IMR-90 (cell line): ENCODE measurements at regions not wholly inside any gene's neighbourhood (a gene's known extent, or its start where the extent isn't known, plus 50 kb on each side); places are given as distances from the start of the nearest gene placed in this dataset.

Source experiments
- ATAC-seq: fragments of 200-7000 bp; cut with Tn5 transposase; 2 replicates; pipeline ENCODE4 v1.9.1; 2020; ENCODE audit warnings: low read depth, mild to moderate bottlenecking, moderate library complexity
- BruUV-seq: library from RNA; stranded (reverse); fragments of 400-500 nt; replicated peaks from 2 replicates; lab custom pipeline; 2021; lab: Mats Ljungman, UMichigan
- CTCF ChIA-PET: fragments of 300-600 bp; formaldehyde crosslinking; extraction: SDS; loops from one replicate; lab custom pipeline; 2021; ENCODE audit warnings: antibody characterized with exemption; lab: Yijun Ruan, JAX
- POLR2A ChIA-PET: fragments of 300-600 bp; sonication (Branson Sonifier 250); formaldehyde crosslinking; loops from one replicate; lab custom pipeline; 2022; ENCODE audit warnings: antibody characterized with exemption; ENCODE audit not compliant: unreplicated experiment; lab: Charles Lee
- DNase-seq: peaks from one replicate; pipeline ENCODE4 v3.0.0; 2013
- H2AFZ ChIP-seq: replicated peaks from 2 replicates; pipeline ENCODE3; 2013; ENCODE audit warnings: low read length, mild to moderate bottlenecking; ENCODE audit not compliant: poor library complexity
- H2AK5ac ChIP-seq: 2 replicates; pipeline ENCODE4 v1.6.1; 2013; ENCODE audit warnings: low read depth, low read length, inconsistent platforms
- H2AK9ac ChIP-seq: replicated peaks from 2 replicates; pipeline ENCODE3; 2013; ENCODE audit warnings: mild to moderate bottlenecking, low read depth, low read length, moderate library complexity; ENCODE audit not compliant: poor library complexity
- H2BK120ac ChIP-seq: 2 replicates; pipeline ENCODE4 v1.6.1; 2013; ENCODE audit warnings: low read depth, low read length, inconsistent platforms
- H2BK15ac ChIP-seq: 3 replicates; pipeline ENCODE4 v1.6.1; 2013; ENCODE audit warnings: low read depth, low read length, inconsistent platforms
- H2BK20ac ChIP-seq: 2 replicates; pipeline ENCODE4 v1.6.1; 2013; ENCODE audit warnings: low read depth, mild to moderate bottlenecking, inconsistent platforms, low read length, moderate library complexity
- H2BK5ac ChIP-seq: 2 replicates; pipeline ENCODE4 v1.6.1; 2013; ENCODE audit warnings: mild to moderate bottlenecking, low read depth, low read length, inconsistent platforms; ENCODE audit not compliant: poor library complexity, severe bottlenecking
- H3K14ac ChIP-seq: replicated peaks from 2 replicates; pipeline ENCODE4 v1.6.1; 2013; ENCODE audit warnings: low read depth, low read length, inconsistent platforms
- H3K18ac ChIP-seq: 2 replicates; pipeline ENCODE4 v1.6.1; 2013; ENCODE audit warnings: low read depth, low read length, control low read depth
- H3K23ac ChIP-seq: 2 replicates; pipeline ENCODE4 v1.6.1; 2013; ENCODE audit warnings: low read depth, low read length, inconsistent platforms
- H3K27ac ChIP-seq: 2 replicates; pipeline ENCODE4 v1.5.1; 2013; ENCODE audit warnings: mild to moderate bottlenecking, control low read depth, low read length; ENCODE audit not compliant: insufficient read depth
- H3K27me3 ChIP-seq: 2 replicates; pipeline ENCODE4 v1.6.1; 2013; ENCODE audit warnings: low read length; ENCODE audit not compliant: control insufficient read depth, insufficient read depth
- H3K36me3 ChIP-seq: 2 replicates; pipeline ENCODE4 v1.6.1; 2013; ENCODE audit warnings: low read length, mixed read lengths; ENCODE audit not compliant: control insufficient read depth, insufficient read depth
- H3K4ac ChIP-seq: 2 replicates; pipeline ENCODE4 v1.6.1; 2013; ENCODE audit warnings: low read depth, low read length, inconsistent platforms
- H3K4me1 ChIP-seq: 2 replicates; pipeline ENCODE4 v1.6.1; 2013; ENCODE audit warnings: low read length, mixed read lengths; ENCODE audit not compliant: control insufficient read depth, insufficient read depth
- H3K4me2 ChIP-seq: 2 replicates; pipeline ENCODE4 v1.6.1; 2013; ENCODE audit warnings: low read depth, mild to moderate bottlenecking, control low read depth, low read length, moderate library complexity
- H3K4me3 ChIP-seq: 2 replicates; pipeline ENCODE4 v1.5.1; 2013; ENCODE audit warnings: low read depth, mild to moderate bottlenecking, control low read depth, low read length, moderate library complexity; ENCODE audit not compliant: insufficient read depth
- H3K56ac ChIP-seq: 2 replicates; pipeline ENCODE4 v1.6.1; 2013; ENCODE audit warnings: low read length, inconsistent platforms; ENCODE audit not compliant: insufficient read depth; ENCODE audit errors: extremely low read depth
- H3K79me1 ChIP-seq, 2 experiments: 2 replicates each; pipeline ENCODE4 v1.6.1; 2013; ENCODE audit warnings: low read length in 2 of 2, inconsistent platforms in 1 of 2, low read depth in 1 of 2
- H3K9ac ChIP-seq: 2 replicates; pipeline ENCODE4 v1.6.1; 2013; ENCODE audit warnings: low read depth, low read length, control low read depth
- H3K9me1 ChIP-seq: 2 replicates; pipeline ENCODE4 v1.6.1; 2013; ENCODE audit warnings: low read length, inconsistent platforms; ENCODE audit not compliant: insufficient read depth
- H3K9me3 ChIP-seq: 2 replicates; pipeline ENCODE4 v1.6.1; 2013; ENCODE audit warnings: low read length; ENCODE audit not compliant: control insufficient read depth, insufficient read depth
- H4K20me1 ChIP-seq: 2 replicates; pipeline ENCODE4 v1.6.1; 2013; ENCODE audit warnings: low read length, inconsistent platforms; ENCODE audit not compliant: insufficient read depth
- H4K5ac ChIP-seq: 2 replicates; pipeline ENCODE4 v1.6.1; 2013; ENCODE audit warnings: mild to moderate bottlenecking, low read depth, low read length, control low read depth
- H4K8ac ChIP-seq, 2 experiments: 2 replicates each; pipeline ENCODE4 v1.6.1; 2013; ENCODE audit warnings: low read depth in 2 of 2, low read length in 2 of 2, control low read depth in 1 of 2, inconsistent platforms in 1 of 2
- H4K91ac ChIP-seq: 2 replicates; pipeline ENCODE4 v1.6.1; 2013; ENCODE audit warnings: low read depth, low read length, inconsistent platforms; ENCODE audit not compliant: insufficient read depth
- BHLHE40 ChIP-seq: fragments of 150-350 bp; IDR thresholded peaks from 2 replicates; pipeline ENCODE4 v1.6.1; 2016; ENCODE audit warnings: mild to moderate bottlenecking, low read depth, low read length
- CEBPB ChIP-seq: IDR thresholded peaks from 2 replicates; pipeline ENCODE4 v1.6.1; 2012; ENCODE audit warnings: low read depth, low read length, improper control_type of control experiment
- CHD1 ChIP-seq: IDR thresholded peaks from 2 replicates; pipeline ENCODE4 v1.6.1; 2012; ENCODE audit warnings: low read depth, low read length, improper control_type of control experiment
- FOS ChIP-seq: fragments of 150-350 bp; IDR thresholded peaks from 2 replicates; pipeline ENCODE4 v1.6.1; 2016; ENCODE audit warnings: low read depth, low read length
- MAFK ChIP-seq: IDR thresholded peaks from 2 replicates; pipeline ENCODE4 v1.6.1; 2012; ENCODE audit warnings: low read depth, low read length, improper control_type of control experiment
- MAZ ChIP-seq: IDR thresholded peaks from 2 replicates; pipeline ENCODE4 v1.6.1; 2012; ENCODE audit warnings: low read depth, mild to moderate bottlenecking, low read length, improper control_type of control experiment, moderate library complexity, borderline replicate concordance
- MXI1 ChIP-seq: IDR thresholded peaks from 2 replicates; pipeline ENCODE4 v1.6.1; 2012; ENCODE audit warnings: low read depth, mild to moderate bottlenecking, low read length, moderate library complexity, borderline replicate concordance
- POLR2A ChIP-seq: IDR thresholded peaks from 2 replicates; pipeline ENCODE4 v1.6.1; 2012; ENCODE audit warnings: mild to moderate bottlenecking, low read depth, low read length
- RAD21 ChIP-seq: IDR thresholded peaks from 2 replicates; pipeline ENCODE4 v1.6.1; 2012; ENCODE audit warnings: low read length, improper control_type of control experiment
- RFX5 ChIP-seq: IDR thresholded peaks from 2 replicates; pipeline ENCODE4 v1.8.0; 2012; ENCODE audit warnings: low read depth, mild to moderate bottlenecking, low read length, moderate library complexity
- SMC3 ChIP-seq: fragments of 150-350 bp; IDR thresholded peaks from 2 replicates; pipeline ENCODE4 v1.6.1; 2016; ENCODE audit warnings: low read depth, mild to moderate bottlenecking, antibody characterized with exemption, low read length, moderate library complexity
- USF2 ChIP-seq: fragments of 150-350 bp; IDR thresholded peaks from 2 replicates; pipeline ENCODE4 v1.6.1; 2017; ENCODE audit warnings: mild to moderate bottlenecking, antibody characterized with exemption, low read length, low read depth
- WGBS, 2 experiments: methylation state at CpG; one replicate each; pipeline versions ENCODE4 v1.1.5 to v1.1.7; 2013; ENCODE audit warnings: missing lambda C conversion rate in 2 of 2; ENCODE audit not compliant: insufficient read length in 1 of 2; ENCODE audit errors: extremely low coverage in 2 of 2; 5-methylcytosine and 5-hydroxymethylcytosine counted together
- dilution Hi-C: fragments of 300-500 bp; cut with HindIII; formaldehyde crosslinking; loops from one replicate; pipeline ENCODE4 v1.14.3; 2018; ENCODE audit warnings: low sequenced_read_pairs; ENCODE audit not compliant: unreplicated experiment
- in situ Hi-C: fragments of 300-500 bp; cut with MboI; formaldehyde crosslinking; loops from 3 replicates; pipeline ENCODE4 v1.14.3; 2019; ENCODE audit warnings: low sequenced_read_pairs, inconsistent platforms, mixed read lengths
- intact Hi-C: fragments of 100-400 bp; cut with micrococcal nuclease; formaldehyde crosslinking; loops from 2 replicates; pipeline ENCODE4 v1.10.0; 2022
- TF ChIP-seq, protein P1 (sequence below): fragments of 150-350 bp; IDR thresholded peaks from 2 replicates; pipeline ENCODE4 v1.6.1; 2016; ENCODE audit warnings: low read depth, mild to moderate bottlenecking, low read length, moderate library complexity, borderline replicate concordance

DNA sequence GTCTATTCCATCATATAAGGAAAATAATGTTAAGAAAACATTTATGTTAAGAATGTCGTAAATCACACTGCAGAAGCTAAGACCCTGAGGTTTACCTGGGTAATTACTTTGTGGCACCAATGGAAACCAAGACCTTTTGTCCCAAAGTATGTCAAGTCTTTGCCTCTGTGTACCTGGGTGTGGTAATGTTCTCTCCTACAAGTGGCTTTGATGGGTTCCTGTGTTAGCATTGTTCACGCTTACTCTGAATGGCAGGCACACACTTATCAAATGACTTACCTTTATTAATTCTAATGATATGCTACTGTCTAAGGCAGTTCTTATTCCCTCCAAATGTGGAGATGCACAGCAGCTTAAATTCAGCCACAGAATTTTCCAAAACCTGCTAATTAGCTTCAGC lies 206.1 kb downstream of the KCTD12 start:
- dilution Hi-C loops: no loop called here
- no peak overlapping the region for H2AFZ ChIP-seq

More for the DNA sequence above, 206.1 kb downstream of the KCTD12 start:
- H2BK5ac ChIP-seq: no peak overlapping the region
- H4K8ac ChIP-seq: no peak overlapping the region
- H3K79me1 ChIP-seq: no peaks in the 10 kb centered on the region
- H3K56ac ChIP-seq: no peak overlapping the region
- TF ChIP-seq BHLHE40 (no peak), MAZ (no peak), SMC3 (no peak), POLR2A (no peak), FOS (no peak), MAFK (no peak), CHD1 (no peak), CEBPB (no peak), RAD21 (no peak), USF2 (no peak), RFX5 (no peak), MXI1 (no peak)
- TF ChIP-seq, protein P1, sequence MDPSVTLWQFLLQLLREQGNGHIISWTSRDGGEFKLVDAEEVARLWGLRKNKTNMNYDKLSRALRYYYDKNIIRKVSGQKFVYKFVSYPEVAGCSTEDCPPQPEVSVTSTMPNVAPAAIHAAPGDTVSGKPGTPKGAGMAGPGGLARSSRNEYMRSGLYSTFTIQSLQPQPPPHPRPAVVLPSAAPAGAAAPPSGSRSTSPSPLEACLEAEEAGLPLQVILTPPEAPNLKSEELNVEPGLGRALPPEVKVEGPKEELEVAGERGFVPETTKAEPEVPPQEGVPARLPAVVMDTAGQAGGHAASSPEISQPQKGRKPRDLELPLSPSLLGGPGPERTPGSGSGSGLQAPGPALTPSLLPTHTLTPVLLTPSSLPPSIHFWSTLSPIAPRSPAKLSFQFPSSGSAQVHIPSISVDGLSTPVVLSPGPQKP: no peak
- no peak overlapping the region for H2AK9ac ChIP-seq
- no peaks in the 10 kb centered on the region for H3K36me3 ChIP-seq
- intact Hi-C loops (no loop called here), in situ Hi-C loops (no loop called here)
- no peak overlapping the region for H2BK15ac ChIP-seq
- no peaks in the 10 kb centered on the region for H3K9me3 ChIP-seq
- no peak overlapping the region for H3K4ac ChIP-seq
- H3K23ac ChIP-seq: no peak overlapping the region
- no peak overlapping the region for H3K4me3 ChIP-seq
- no peak overlapping the region for H3K4me2 ChIP-seq
- H2BK20ac ChIP-seq: no peak overlapping the region
- POLR2A ChIA-PET: no interaction called here
- H4K5ac ChIP-seq: no peak overlapping the region
- no peak overlapping the region for H4K91ac ChIP-seq
- DNase-seq (no peak), ATAC-seq (no peak)
- H3K9ac ChIP-seq: no peak overlapping the region
- BruUV-seq: no TSS peak
- no peaks in the 10 kb centered on the region for H3K9me1 ChIP-seq
- CTCF ChIA-PET: interaction anchor here (1.3 kb wide), 1 partner anchor 10 kb away, joined by 3 read pairs; no protein-coding TSS in a partner anchor
- no peak overlapping the region for H2BK120ac ChIP-seq
- H3K18ac ChIP-seq: no peak overlapping the region
- no peaks in the 10 kb centered on the region for H3K27me3 ChIP-seq
- no peak overlapping the region for H3K14ac ChIP-seq
- H2AK5ac ChIP-seq: no peak overlapping the region
- no peaks in the 10 kb centered on the region for H3K4me1 ChIP-seq
- no peaks in the 10 kb centered on the region for H4K20me1 ChIP-seq
- WGBS, 2 experiments: no CpG with 5 or more reads among the region's 2 CpGs
- H3K27ac ChIP-seq: no peak overlapping the region
